Spleen (tissue), 7 donors: ENCODE measurements at regions not wholly inside any gene's neighbourhood (a gene's known extent, or its start where the extent isn't known, plus 50 kb on each side); places are given as distances from the start of the nearest gene placed in this dataset.

Source experiments
- POLR2A ChIP-seq, 3 donors: fragments of 450-650 bp; IDR thresholded peaks; one replicate each; pipeline ENCODE4 v1.5.1; 2017; ENCODE audit warnings: antibody characterized with exemption in 3 of 3, mild to moderate bottlenecking in 1 of 3
- POLR2AphosphoS5 ChIP-seq, 3 donors: sonication (generic); formaldehyde crosslinking; IDR thresholded peaks; one replicate each; pipeline ENCODE4 v1.5.1; 2017; ENCODE audit warnings: antibody characterized with exemption in 3 of 3
- TF ChIP-seq, protein P1 (sequence below), 11 experiments: fragments of 200-600 bp in 7 of 11; fragments of 450-650 bp in 4 of 11; sonication (generic) in 4 of 11; IDR thresholded peaks in 8 of 11; conservative IDR thresholded peaks in 3 of 11; 1 replicate in 7 of 11; 2 replicates in 4 of 11; pipeline versions ENCODE4 v1.4.0 to v1.8.0; 2016 to 2021; ENCODE audit warnings: antibody characterized with exemption in 11 of 11, inconsistent platforms in 4 of 11, mild to moderate bottlenecking in 1 of 11
- donor health status: DM: no; HTN: no; CAD: no; lungs with moderate emphysema.
- donor health status: DM: no; HTN: no; CAD: no.
- donor health status: DM: no; HTN: no; CAD: no.

DNA sequence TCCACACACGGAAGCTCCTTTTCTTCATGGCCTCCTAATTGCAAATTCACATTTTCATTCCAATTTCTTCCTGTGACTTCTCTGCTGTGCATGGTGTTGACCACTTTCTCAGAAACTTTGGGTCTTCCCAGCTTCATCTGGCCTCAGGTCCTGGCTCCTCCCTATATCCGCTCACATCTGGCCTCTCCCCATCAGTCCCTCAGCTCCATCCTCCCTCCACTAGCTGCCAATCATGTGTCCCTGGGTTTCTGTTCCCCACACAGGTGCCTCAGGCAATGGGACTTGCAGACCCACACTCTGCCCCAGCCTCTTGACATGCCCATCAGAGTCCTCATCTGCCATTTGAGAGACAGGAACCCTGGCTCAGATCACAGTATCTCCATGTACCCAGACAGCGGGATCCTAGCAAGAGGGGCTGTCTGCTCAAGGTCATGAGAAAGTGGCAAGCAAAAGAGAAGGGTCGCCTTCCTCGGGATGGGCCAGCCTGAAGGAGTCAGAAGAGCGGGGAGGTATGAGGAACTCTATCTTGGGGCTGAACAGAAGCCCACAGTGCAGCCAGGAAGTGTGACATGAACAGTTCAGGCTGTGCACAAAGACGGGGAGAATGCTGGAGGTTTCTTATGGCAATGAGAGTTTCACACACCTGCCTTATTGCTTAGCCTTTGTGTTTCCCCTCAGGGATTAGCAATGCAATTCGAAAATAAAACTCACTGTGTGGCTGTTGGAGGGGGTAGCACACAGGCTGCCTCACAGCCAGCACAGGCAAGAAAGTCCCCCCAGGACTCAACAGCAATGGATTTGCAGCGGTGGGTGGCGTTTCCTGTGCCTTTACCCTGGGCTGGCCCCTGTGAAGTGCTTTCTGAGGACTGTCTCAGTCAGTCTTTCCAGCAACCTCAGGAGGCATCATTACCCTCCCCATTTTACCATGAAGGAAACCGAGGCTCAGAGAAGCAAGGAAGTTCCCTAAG lies 69.5 kb downstream of the COPS8 start:
- TF ChIP-seq, protein P1, sequence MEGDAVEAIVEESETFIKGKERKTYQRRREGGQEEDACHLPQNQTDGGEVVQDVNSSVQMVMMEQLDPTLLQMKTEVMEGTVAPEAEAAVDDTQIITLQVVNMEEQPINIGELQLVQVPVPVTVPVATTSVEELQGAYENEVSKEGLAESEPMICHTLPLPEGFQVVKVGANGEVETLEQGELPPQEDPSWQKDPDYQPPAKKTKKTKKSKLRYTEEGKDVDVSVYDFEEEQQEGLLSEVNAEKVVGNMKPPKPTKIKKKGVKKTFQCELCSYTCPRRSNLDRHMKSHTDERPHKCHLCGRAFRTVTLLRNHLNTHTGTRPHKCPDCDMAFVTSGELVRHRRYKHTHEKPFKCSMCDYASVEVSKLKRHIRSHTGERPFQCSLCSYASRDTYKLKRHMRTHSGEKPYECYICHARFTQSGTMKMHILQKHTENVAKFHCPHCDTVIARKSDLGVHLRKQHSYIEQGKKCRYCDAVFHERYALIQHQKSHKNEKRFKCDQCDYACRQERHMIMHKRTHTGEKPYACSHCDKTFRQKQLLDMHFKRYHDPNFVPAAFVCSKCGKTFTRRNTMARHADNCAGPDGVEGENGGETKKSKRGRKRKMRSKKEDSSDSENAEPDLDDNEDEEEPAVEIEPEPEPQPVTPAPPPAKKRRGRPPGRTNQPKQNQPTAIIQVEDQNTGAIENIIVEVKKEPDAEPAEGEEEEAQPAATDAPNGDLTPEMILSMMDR (IDR thresholded peaks at IDR 0.05 in 8 of 11, conservative IDR thresholded peaks at IDR 0.05 in 3 of 11): no peak
- no peak for TF ChIP-seq POLR2A (IDR thresholded peaks at IDR 0.05)
- TF ChIP-seq POLR2AphosphoS5 (IDR thresholded peaks at IDR 0.05): no peak
